Osteocyte (in vitro differentiated cells): ENCODE measurements at regions not wholly inside any gene's neighbourhood (a gene's known extent, or its start where the extent isn't known, plus 50 kb on each side); places are given as distances from the start of the nearest gene placed in this dataset.

Source experiments
- DNase-seq: peaks from one replicate; pipeline ENCODE4 v3.0.0; 2021; ENCODE audit warnings: mixed read lengths; ENCODE audit not compliant: unreplicated experiment; ENCODE audit errors: extremely low spot score
- H3K27ac Mint-ChIP-seq: one replicate; pipeline ENCODE4 v1.8.0; 2021; ENCODE audit warnings: mild to moderate bottlenecking, mixed read lengths; ENCODE audit not compliant: unreplicated experiment
- H3K27me3 Mint-ChIP-seq: one replicate; pipeline ENCODE4 v1.8.0; 2021; ENCODE audit warnings: mixed read lengths; ENCODE audit not compliant: unreplicated experiment
- H3K36me3 Mint-ChIP-seq: one replicate; pipeline ENCODE4 v1.8.0; 2021; ENCODE audit warnings: mixed read lengths; ENCODE audit not compliant: unreplicated experiment
- H3K4me1 Mint-ChIP-seq: one replicate; pipeline ENCODE4 v1.8.0; 2021; ENCODE audit warnings: mixed read lengths; ENCODE audit not compliant: unreplicated experiment
- H3K4me3 Mint-ChIP-seq: one replicate; pipeline ENCODE4 v1.8.0; 2021; ENCODE audit warnings: mild to moderate bottlenecking, moderate library complexity, mixed read lengths; ENCODE audit not compliant: unreplicated experiment
- H3K9me3 Mint-ChIP-seq: one replicate; pipeline ENCODE4 v1.8.0; 2021; ENCODE audit warnings: mixed read lengths; ENCODE audit not compliant: unreplicated experiment
- TF ChIP-seq, protein P1 (sequence below): fragments of 200-600 bp; sonication (generic); IDR thresholded peaks from 2 replicates; pipeline ENCODE4 v1.5.0; 2021; ENCODE audit warnings: antibody characterized with exemption, mild to moderate bottlenecking, moderate library complexity

DNA sequence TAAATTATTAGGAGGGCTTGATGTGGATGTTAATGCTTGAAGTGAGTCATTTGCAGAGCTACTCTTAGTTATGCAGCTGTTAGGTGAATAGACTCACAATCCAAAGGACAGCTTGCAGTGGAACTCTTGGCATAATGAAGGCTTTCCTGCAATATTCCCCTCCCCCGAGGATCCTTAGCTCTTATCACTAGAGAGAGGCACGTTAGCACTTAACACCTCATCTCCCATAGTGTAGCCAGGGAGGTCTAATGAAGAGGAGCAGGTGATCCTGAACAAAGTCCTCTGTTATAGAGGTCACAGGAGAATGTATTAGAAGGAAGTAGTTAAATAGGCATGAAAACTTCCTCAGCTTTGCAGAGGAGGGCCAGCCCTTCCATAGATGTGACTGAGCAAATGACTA lies 919.2 kb upstream of the FAT3 start:
- Mint-ChIP-seq H3K27ac (no peak overlapping the region), H3K4me3 (no peak overlapping the region), H3K36me3 (no peaks in the 10 kb centered on the region), H3K27me3 (no peaks in the 10 kb centered on the region), H3K4me1 (peaks cover 21% of the 10 kb centered on the region), H3K9me3 (peaks cover 4% of the 10 kb centered on the region)
- TF ChIP-seq, protein P1, sequence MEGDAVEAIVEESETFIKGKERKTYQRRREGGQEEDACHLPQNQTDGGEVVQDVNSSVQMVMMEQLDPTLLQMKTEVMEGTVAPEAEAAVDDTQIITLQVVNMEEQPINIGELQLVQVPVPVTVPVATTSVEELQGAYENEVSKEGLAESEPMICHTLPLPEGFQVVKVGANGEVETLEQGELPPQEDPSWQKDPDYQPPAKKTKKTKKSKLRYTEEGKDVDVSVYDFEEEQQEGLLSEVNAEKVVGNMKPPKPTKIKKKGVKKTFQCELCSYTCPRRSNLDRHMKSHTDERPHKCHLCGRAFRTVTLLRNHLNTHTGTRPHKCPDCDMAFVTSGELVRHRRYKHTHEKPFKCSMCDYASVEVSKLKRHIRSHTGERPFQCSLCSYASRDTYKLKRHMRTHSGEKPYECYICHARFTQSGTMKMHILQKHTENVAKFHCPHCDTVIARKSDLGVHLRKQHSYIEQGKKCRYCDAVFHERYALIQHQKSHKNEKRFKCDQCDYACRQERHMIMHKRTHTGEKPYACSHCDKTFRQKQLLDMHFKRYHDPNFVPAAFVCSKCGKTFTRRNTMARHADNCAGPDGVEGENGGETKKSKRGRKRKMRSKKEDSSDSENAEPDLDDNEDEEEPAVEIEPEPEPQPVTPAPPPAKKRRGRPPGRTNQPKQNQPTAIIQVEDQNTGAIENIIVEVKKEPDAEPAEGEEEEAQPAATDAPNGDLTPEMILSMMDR: no peak
- DNase-seq: no peak

- DNase-seq: no peak
- no peaks in the 10 kb centered on the region for H3K27me3 Mint-ChIP-seq
Measured at GRCh38 chr11:91303749-91304148, 920.9 kb upstream of the FAT3 start.

GRCh38 chr11:91299980-91300379 lies 924.6 kb upstream of the FAT3 start:
- H3K4me1 Mint-ChIP-seq: peaks cover 37% of the 10 kb centered on the region
- H3K9me3 Mint-ChIP-seq: peaks cover 7% of the 10 kb centered on the region
- no peak for DNase-seq
- TF ChIP-seq, protein P1: no peak
- no peaks in the 10 kb centered on the region for H3K36me3 Mint-ChIP-seq
- no peaks in the 10 kb centered on the region for H3K27me3 Mint-ChIP-seq
- H3K4me3 Mint-ChIP-seq: no peak overlapping the region
- peak overlapping the region; percentile 19 for H3K27ac Mint-ChIP-seq

More at GRCh38 chr11:91303749-91304148, 920.9 kb upstream of the FAT3 start:
- TF ChIP-seq, protein P1: no peak
- Mint-ChIP-seq H3K27ac (no peak overlapping the region), H3K4me1 (peaks cover 30% of the 10 kb centered on the region), H3K4me3 (no peak overlapping the region), H3K9me3 (peaks cover 4% of the 10 kb centered on the region), H3K36me3 (no peaks in the 10 kb centered on the region)

- TF ChIP-seq, protein P1: no peak
- peaks cover 30% of the 10 kb centered on the region for H3K4me1 Mint-ChIP-seq
- no peak for DNase-seq
- no peak overlapping the region for H3K4me3 Mint-ChIP-seq
- no peaks in the 10 kb centered on the region for H3K36me3 Mint-ChIP-seq
- H3K27ac Mint-ChIP-seq: no peak overlapping the region
- H3K9me3 Mint-ChIP-seq: peaks cover 3% of the 10 kb centered on the region
- H3K27me3 Mint-ChIP-seq: no peaks in the 10 kb centered on the region
Measured at GRCh38 chr11:91296629-91297028, 928.0 kb upstream of the FAT3 start.

DNA sequence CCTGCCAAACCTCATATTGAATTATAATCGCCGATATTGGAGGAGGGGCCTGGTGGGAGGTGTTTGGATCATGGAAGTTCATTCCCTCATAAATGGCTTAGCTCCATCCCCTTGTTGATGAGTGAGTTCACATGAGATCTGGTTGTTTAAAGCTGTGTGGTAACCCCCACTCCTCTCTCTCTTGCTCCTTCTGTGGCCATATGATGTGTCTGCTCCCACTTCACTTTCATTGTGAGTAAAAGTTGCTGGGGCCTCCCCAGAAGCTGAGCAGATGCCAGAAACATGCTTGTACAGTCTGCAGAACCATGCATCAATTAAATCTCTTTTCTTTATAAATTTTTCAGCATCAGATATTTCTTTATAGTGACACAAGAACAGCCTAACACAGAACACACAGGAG lies 929.0 kb upstream of the FAT3 start:
- H3K27me3 Mint-ChIP-seq: no peaks in the 10 kb centered on the region
- peaks cover 3% of the 10 kb centered on the region for H3K9me3 Mint-ChIP-seq
- no peaks in the 10 kb centered on the region for H3K36me3 Mint-ChIP-seq
- peaks cover 27% of the 10 kb centered on the region for H3K4me1 Mint-ChIP-seq
- TF ChIP-seq, protein P1: no peak
- no peak overlapping the region for H3K4me3 Mint-ChIP-seq
- H3K27ac Mint-ChIP-seq: no peak overlapping the region
- DNase-seq: no peak
